Limb (tissue), 2 donors: ENCODE measurements at regions not wholly inside any gene's neighbourhood (a gene's known extent, or its start where the extent isn't known, plus 50 kb on each side); places are given as distances from the start of the nearest gene placed in this dataset.
A peak's percentile ranks its signal among the peaks of the same experiment; 100 is the strongest.
"Not testable (repeated sequence)": the region's sequence is repeated elsewhere in the genome, so short reads cannot be mapped to it uniquely, and the experiment has no call there.

Source experiments
- DNase-seq, 2 donors: peaks; one replicate each; pipeline ENCODE4 v3.0.0-alpha.2; 2016; ENCODE audit errors: extremely low spot score in 2 of 2

DNA sequence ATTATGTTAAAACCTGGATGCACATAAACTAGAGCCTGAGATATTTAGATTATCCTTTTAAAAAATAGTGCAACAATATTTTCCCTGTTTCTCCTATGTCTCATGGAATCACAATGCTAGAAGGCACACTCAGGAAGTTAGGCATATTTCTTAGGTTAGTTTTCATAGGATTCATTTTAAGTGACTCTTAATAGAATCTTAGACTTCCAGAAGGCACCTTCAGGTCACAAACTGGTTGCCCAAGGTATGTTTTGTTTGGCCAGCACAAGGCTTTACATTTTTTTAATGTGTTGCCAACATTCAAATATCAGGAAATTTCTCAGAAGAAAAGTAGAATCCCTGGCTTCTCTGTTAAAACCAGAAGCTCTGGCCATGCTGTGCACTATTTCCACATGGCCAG is 129.3 kb downstream of the LNPK start:
- DNase-seq = no peak

- DNase-seq = no peak
These were observed 130.1 kb downstream of the LNPK start for GRCh38 chr2:175872005-175872348.

DNA sequence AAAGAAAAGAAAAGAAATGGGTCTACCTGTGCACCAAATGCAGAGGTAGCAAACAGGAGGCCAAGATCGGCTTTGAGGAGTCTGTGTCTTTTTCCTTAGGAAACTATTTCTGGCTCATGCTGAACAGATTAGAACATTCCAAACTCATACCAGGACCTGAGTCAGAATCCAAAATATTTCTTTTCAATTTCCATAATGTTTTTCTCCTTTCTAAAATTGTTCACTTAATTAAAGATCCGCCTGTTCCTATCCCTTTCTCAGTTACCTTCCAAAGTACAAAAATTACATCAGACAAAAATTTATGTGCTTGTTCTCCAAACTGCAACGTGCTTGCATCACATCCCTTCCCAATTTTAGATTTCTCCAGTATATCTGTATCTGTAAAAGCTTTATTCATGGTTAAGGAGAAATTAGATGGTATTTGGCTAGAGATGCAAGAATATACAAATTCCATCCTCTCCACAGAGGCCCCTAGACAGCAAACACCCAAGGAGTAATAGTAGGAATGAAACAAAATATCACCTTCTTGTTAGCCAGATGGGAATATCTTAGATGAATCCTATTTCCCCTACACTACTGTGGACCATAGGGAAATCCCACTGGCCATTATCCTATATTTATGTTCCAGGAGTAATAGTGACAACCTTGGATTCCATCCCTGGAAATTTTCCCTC is 130.6 kb downstream of the LNPK start:
- peak in 1 of 2 donors; percentile 45 for DNase-seq

GRCh38 chr2:175865716-175866115 is 136.4 kb downstream of the LNPK start:
- no peak for DNase-seq

- no peak for DNase-seq
These were observed 137.8 kb downstream of the LNPK start for GRCh38 chr2:175864137-175864850.

GRCh38 chr2:175861958-175862357 is 140.1 kb downstream of the LNPK start:
- no peak for DNase-seq

DNA sequence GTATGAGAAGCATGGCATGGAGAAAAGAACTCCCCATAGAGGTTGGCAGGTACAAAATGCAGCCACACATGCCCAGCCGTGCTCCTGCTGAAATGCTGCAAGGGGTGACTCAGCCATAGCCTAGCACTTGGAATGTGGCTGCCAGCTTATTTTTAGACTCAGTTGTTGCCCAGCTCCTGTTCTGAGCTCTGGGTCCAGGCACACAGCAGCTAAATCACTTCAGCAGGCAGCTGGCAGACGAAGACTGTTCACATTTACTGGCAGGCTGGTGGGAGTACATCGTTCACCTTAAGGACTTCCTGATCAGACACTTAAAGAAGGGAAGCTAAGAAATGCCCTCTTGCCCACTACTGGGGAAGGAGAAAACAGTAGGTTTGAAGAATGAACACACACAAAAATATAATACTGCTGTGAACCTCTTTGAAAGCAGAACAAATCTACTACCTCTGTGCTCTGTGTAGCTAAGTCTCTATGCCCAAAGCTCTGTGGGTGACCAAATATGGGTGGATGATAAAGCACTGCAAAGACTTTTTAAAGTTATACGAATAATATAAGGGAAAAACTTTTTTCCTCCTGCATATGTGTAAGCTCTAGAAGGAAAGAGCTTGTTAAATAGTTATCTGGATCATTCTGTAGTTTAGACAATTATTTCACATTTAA is 146.1 kb downstream of the LNPK start:
- peak; percentile 39 to 40 for DNase-seq

GRCh38 chr2:175855236-175855635 is 146.8 kb downstream of the LNPK start:
- no peak for DNase-seq

GRCh38 chr2:175854665-175855064 is 147.4 kb downstream of the LNPK start:
- DNase-seq = peak; percentile 45 to 55

DNA sequence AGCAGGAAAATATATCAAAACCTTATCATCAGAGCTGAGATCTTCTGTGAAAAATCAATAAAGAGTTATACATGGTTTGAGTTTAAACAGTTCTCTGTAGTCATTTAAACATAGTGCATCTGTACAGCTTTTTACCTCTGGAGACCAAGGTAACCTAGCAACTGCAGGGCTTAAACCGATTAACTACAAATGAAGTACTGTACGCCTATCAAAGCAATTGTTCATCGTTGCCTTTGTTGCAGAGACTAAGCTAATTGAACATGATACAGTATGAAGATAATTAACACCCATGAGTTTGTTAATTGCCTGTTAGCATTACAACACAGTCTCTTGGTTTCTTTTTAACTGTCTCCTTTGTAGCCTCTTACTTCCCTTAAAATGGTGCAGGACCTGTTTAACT is 147.9 kb downstream of the LNPK start:
- no peak for DNase-seq

DNA sequence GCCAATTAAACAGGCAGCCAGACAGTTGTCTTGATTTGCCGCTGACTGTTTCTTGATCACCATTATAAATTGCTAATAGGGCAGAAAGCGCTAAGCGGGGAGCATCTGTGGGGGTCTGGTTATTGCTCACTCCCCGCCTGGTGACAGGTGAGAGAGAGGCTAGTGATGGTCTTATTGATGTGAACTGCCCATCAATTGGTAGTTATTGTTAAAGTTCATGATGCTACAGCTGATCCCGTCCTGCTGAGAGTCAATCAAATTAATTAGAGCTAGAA is 148.5 kb downstream of the LNPK start:
- no peak for DNase-seq

DNA sequence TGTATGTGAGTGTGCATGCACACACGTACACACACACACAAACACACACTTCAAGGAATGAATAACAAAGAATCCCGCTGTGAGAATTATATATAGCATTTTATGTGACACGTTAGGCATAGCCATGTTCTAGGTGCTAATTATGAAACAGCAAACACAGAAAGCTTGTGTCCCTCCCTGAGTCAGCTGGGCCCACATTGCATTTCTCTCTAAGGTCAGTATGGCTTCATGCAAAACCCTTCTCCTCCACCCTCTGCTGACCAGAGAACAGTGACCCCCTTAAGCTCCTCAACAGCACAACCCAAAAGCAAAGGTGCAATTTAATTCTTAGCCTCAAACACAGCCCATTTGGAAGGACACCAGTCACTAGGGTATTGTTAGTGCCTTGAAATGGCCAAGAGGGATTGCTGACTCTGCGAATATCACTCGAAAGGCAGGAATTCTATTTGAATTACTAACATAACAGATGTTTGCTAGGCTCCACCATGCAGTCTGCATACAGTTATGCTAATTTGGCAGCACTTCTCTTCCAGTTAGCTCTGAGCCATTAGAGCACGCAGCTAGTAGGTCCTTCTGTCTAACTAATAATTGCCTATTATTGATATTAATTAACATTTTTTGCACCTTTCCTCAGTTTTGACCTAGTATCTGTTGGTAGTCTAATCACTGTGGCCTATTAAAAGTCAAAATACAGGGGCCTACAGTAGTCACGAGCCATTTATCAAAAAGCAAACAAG is 149.0 kb downstream of the LNPK start:
- peak in 1 of 2 donors; percentile 38 for DNase-seq

GRCh38 chr2:175847128-175847527 is 154.9 kb downstream of the LNPK start:
- no peak for DNase-seq

GRCh38 chr2:175844169-175844568 is 157.9 kb downstream of the LNPK start:
- DNase-seq = no peak

- no peak for DNase-seq
These were observed 158.4 kb downstream of the LNPK start for GRCh38 chr2:175843625-175844024.

GRCh38 chr2:175842996-175843395 is 159.1 kb downstream of the LNPK start:
- no peak for DNase-seq

DNA sequence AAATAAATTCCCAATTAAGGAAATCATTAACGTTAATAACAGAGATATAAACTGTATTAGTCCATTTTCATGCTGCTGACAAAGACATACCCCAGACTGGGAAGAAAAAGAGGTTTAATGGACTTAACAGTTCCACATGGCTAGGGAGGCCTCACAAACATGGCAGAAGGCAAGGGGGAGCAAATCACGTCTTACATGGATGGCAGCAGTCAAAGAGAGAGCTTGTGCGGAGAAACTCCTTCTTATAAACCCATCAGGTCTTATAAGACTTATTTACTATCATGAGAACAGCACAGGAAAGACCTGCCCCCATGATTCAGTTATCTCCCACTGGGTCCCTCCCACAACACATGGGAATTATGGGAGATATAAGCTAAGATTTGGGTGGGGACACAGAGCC is 161.3 kb downstream of the LNPK start:
- DNase-seq = not testable (repeated sequence)

GRCh38 chr2:175840256-175840655 is 161.8 kb downstream of the LNPK start:
- DNase-seq = peak in 1 of 2 donors; percentile 40

DNA sequence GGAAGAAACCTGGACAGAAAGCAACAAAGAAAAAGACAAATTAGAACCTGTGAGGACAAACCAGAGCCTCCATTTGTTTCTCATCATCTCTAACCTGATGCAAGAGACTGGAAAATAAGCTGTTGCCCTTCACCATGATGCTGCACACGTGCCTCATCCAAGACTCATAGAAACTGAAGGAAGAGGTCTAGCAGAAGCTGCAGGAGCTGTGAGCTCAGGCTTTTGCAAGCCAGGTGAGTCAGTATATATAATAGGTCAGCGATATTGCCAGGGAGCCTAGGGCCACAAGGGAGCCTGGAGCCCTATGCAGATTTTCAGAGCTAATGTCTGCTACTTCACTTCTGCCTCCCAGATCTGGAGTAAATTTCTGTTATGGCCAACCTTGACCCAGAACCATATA is 163.1 kb downstream of the LNPK start:
- no peak for DNase-seq

GRCh38 chr2:175837046-175837445 is 165.0 kb downstream of the LNPK start:
- no peak for DNase-seq

- DNase-seq = no peak
These were observed 165.7 kb downstream of the LNPK start for GRCh38 chr2:175836361-175836760.

GRCh38 chr2:175834477-175834876 is 167.6 kb downstream of the LNPK start:
- peak in 1 of 2 donors; percentile 47 for DNase-seq
